HG03565 (cell line): ENCODE measurements at regions not wholly inside any gene's neighbourhood (a gene's known extent, or its start where the extent isn't known, plus 50 kb on each side); places are given as distances from the start of the nearest gene placed in this dataset.

Experiments used
- ATAC-seq: cut with Tn5 transposase; IDR thresholded peaks from one replicate; pipeline ENCODE4 v1.9.1; 2021; ENCODE audit warnings: mild to moderate bottlenecking, moderate library complexity; ENCODE audit not compliant: unreplicated experiment

- ATAC-seq = no peak
Measured at GRCh38 chr5:18023986-18024385, 389.7 kb downstream of the TAF11L14 start.

GRCh38 chr5:18024542-18024941 lies 390.3 kb downstream of the TAF11L14 start:
- ATAC-seq = no peak

- ATAC-seq = no peak
Measured at GRCh38 chr5:18027241-18027867, 393.1 kb downstream of the TAF11L14 start.

GRCh38 chr5:18028036-18028435 lies 393.8 kb downstream of the TAF11L14 start:
- no peak for ATAC-seq

- no peak for ATAC-seq
Measured at GRCh38 chr5:18032744-18033143, 398.5 kb downstream of the TAF11L14 start.

- no peak for ATAC-seq
Measured at GRCh38 chr5:18036531-18036930, 402.3 kb downstream of the TAF11L14 start.

GRCh38 chr5:18037718-18038117 lies 403.5 kb downstream of the TAF11L14 start:
- ATAC-seq = no peak

- ATAC-seq = no peak
Measured at GRCh38 chr5:18043344-18043743, 409.1 kb downstream of the TAF11L14 start.

GRCh38 chr5:18048449-18048848 lies 414.2 kb downstream of the TAF11L14 start:
- no peak for ATAC-seq

- ATAC-seq = no peak
Measured at GRCh38 chr5:18050345-18050744, 416.1 kb downstream of the TAF11L14 start.

GRCh38 chr5:18050776-18051175 lies 416.5 kb downstream of the TAF11L14 start:
- ATAC-seq = no peak

- no peak for ATAC-seq
Measured at GRCh38 chr5:18051953-18052352, 417.7 kb downstream of the TAF11L14 start.

GRCh38 chr5:18052569-18052968 lies 418.3 kb downstream of the TAF11L14 start:
- no peak for ATAC-seq

- ATAC-seq = no peak
Measured at GRCh38 chr5:18057725-18058124, 423.5 kb downstream of the TAF11L14 start.

- no peak for ATAC-seq
Measured at GRCh38 chr5:18067615-18068014, 433.4 kb downstream of the TAF11L14 start.

GRCh38 chr5:18068826-18069225 lies 434.6 kb downstream of the TAF11L14 start:
- no peak for ATAC-seq

- no peak for ATAC-seq
Measured at GRCh38 chr5:18069790-18070189, 435.5 kb downstream of the TAF11L14 start.

- ATAC-seq = no peak
Measured at GRCh38 chr5:18072600-18072999, 438.3 kb downstream of the TAF11L14 start.

GRCh38 chr5:18074961-18075360 lies 440.7 kb downstream of the TAF11L14 start:
- ATAC-seq = no peak

- ATAC-seq = no peak
Measured at GRCh38 chr5:18078157-18078556, 443.9 kb downstream of the TAF11L14 start.

GRCh38 chr5:18079831-18080230 lies 445.6 kb downstream of the TAF11L14 start:
- no peak for ATAC-seq

- ATAC-seq = no peak
Measured at GRCh38 chr5:18088020-18088579, 453.8 kb downstream of the TAF11L14 start.

GRCh38 chr5:18090177-18090576 lies 455.9 kb downstream of the TAF11L14 start:
- no peak for ATAC-seq
